Fibroblast of skin of right biceps (primary cell): ENCODE measurements at regions not wholly inside any gene's neighbourhood (a gene's known extent, or its start where the extent isn't known, plus 50 kb on each side); places are given as distances from the start of the nearest gene placed in this dataset.

Experiments used
- DNase-seq: peaks from one replicate; pipeline ENCODE4 v3.0.0-alpha.2; 2013

GRCh38 chr4:41466249-41466648, 71.7 kb upstream of the LIMCH1 start:
- DNase-seq, result no peak

- no peak for DNase-seq
These were observed 69.8 kb upstream of the LIMCH1 start for GRCh38 chr4:41468122-41468521.

DNA sequence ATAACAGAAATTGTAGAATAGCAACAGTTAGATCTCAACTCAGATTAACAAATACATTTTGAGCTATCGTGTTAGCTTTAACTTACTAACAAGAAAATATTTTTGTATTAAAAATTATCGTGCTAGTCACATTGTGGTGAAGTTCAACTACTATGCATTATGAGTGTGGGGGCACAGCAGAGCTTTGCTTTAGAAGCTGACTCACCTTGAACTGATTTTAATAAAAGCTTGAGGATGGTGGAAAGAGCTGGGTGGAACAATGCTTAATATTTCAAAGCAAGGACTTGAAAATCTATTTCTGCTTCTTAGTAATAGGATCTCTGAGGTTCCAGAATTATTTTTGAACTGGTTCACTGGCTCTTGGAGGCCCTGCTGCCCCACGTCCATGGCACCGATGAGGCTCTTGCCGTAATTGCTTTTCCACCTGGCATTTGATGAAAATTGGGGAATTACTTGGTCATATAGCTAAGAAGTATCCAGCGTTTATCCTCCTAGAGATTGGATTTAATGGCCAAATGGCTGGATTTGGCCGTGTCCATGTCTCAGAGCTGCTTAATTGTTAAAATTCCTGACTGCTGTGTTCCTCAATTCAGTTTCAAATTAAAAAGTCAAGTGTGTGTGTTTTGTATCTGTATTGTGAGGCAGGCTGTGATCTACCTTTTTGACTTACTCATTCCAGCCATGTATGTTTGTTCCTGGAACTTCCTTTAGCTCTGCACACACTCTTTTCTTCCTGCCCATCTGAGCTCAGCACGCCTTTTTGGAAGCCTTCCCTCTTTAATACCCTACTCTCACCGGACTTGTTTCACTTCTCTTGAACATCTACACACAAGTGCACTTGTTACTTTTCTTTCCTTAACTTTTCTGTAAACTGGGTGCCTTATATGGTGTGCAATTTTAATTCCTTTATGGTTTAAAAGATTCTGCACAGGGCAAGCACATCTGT, 66.6 kb upstream of the LIMCH1 start:
- DNase-seq, result no peak

DNA sequence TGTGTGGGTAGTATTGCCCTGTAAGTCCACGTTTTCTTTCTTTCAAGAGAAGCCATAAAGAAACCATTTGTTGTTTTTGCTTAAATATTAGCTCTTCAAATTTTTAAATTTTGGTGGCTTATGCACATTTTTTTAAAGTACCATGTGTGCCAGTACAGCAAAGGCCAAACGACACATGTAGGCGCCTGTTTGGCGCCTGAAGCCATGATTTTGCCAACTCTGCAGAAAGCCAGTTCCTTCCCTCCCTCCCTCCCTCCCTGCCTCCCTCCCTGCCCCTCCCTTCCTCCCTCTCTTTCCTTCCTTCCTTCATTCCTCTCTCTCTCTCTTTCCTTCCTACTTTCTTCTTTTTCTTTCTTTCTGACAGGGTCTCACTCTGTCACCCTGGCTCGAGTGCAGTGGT, 65.9 kb upstream of the LIMCH1 start:
- no peak for DNase-seq

- DNase-seq, result no peak
These were observed 64.8 kb upstream of the LIMCH1 start for GRCh38 chr4:41473176-41473575.

- peak; percentile 10 for DNase-seq
These were observed 62.6 kb upstream of the LIMCH1 start for GRCh38 chr4:41475402-41475801.

DNA sequence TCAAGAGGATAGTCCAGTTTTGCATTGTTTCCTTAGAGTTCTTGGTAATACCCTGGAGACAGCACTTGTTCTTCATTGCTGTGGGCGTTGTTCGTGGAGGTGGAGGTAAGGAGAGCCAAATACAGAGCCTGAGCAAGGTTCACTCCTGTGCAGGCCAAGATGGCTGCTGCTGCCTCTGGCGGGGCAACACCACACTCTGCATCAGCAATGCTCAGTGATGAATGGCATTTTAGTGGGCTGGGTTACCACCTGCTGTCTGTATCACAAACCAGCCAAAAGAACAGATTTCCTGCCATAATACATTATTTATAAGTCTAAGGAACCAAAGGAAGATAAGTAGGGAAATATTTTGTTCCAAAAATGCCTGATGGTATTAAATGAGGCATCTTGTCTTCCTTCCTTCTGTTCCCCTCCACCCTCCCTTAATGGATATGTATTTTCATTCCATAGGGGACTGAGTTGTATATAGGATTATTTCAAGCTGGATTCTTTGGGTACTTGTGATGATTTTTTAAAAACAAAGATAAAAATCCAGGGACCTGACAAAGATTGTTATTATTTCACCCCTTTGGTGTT, 61.6 kb upstream of the LIMCH1 start:
- no peak for DNase-seq

DNA sequence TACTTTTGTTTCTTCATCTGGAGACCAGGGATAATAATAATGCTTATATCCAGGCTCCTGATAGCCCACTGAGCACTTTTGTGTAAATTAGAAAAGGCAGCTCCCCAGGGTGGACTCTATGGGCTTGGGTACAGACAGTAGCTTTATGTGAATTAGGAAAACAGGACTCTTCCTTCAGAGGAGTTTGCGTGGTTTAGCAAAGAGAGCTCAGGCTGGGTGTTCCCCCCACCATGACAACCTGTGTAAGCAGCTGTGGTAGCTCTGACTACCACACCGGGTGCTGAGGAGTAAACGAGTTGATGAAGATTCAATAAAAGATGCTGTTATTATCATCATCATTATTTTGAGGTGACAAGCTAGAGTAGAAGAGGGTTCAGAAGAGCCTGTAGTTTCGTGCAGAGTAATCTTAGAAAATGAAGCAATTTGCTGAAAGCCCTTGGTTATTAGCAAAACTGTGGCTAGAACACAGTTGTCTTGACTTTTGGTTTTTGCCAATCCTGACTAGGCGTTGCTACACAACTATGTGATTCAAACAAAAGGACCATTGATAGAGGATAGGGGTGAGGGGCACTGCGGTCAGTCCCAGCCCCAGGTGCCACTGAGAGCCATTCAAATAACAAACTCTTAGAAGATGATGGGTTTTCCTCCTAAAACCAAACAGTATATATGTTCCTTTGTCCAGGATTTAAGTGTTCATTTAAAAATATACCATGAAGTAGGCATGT, 60.6 kb upstream of the LIMCH1 start:
- DNase-seq, result no peak

- no peak for DNase-seq
These were observed 59.4 kb upstream of the LIMCH1 start for GRCh38 chr4:41478518-41478917.

DNA sequence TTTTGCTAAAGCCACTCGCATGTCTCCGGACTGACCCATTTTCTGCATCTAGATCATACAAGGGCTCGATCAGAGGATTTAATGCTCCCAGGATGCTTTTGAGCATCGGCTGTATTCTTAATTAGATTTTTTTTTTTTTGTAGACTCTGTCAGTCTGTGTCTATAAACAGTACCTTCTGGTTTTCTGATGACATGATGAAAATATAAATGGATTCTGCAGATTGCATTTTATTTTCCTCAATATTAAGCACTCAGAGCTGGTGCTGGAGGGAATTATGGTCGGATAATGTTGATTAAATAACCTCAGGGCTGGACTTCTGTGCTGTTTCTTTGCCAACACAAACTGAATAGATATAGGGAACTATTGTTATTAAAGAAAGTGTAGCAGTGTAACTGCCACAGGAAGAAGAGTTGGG, 57.1 kb upstream of the LIMCH1 start:
- DNase-seq, result no peak

DNA sequence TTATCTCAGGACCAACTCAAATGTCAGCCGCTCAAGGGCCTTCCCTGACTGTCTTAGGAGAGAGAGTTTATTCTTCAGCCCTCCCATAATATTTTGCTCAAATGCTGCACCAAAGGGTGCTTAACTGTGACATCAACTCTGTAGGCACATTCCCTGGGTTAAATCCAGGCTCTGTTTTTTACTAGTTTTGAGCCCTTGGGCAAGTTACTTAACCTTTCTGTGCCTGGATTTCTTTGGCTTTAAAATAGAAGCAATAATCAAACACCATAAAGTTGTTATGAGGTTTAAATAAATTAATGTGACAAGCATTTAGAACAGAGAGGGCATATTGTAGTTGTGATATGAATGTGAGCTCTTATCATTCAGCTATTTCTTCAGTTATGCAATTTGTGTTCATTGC, 54.2 kb upstream of the LIMCH1 start:
- DNase-seq, result no peak

- no peak for DNase-seq
These were observed 52.9 kb upstream of the LIMCH1 start for GRCh38 chr4:41485041-41485440.

GRCh38 chr4:41487868-41488440, 50.0 kb upstream of the LIMCH1 start:
- DNase-seq, result no peak
